Astrocyte (in vitro differentiated cells and primary cell): ENCODE measurements at regions not wholly inside any gene's neighbourhood (a gene's known extent, or its start where the extent isn't known, plus 50 kb on each side); places are given as distances from the start of the nearest gene placed in this dataset.

Experiments
- CTCF ChIP-seq: IDR thresholded peaks from 2 replicates; pipeline ENCODE4 v1.5.1; 2011; ENCODE audit warnings: low read depth, mild to moderate bottlenecking, inconsistent platforms, low read length, moderate library complexity; ENCODE audit not compliant: insufficient read depth
- EZH2 ChIP-seq: IDR thresholded peaks from 2 replicates; pipeline ENCODE4 v1.6.1; 2012; ENCODE audit warnings: mild to moderate bottlenecking, low read length, inconsistent platforms; ENCODE audit not compliant: insufficient read depth

GRCh38 chr2:8149007-8149405 lies 532.9 kb upstream of the ID2 start:
- TF ChIP-seq CTCF, result no peak
- TF ChIP-seq EZH2, result no peak
